PC-9 (cell line): ENCODE measurements at regions not wholly inside any gene's neighbourhood (a gene's known extent, or its start where the extent isn't known, plus 50 kb on each side); places are given as distances from the start of the nearest gene placed in this dataset.

Experiments
- BruUV-seq: library from RNA; stranded (reverse); fragments of 400-500 nt; replicated peaks from 2 replicates; lab custom pipeline; 2021; lab: Mats Ljungman, UMichigan
- CTCF ChIA-PET: fragments of 300-600 bp; sonication (Branson Sonifier 250); formaldehyde crosslinking; loops from one replicate; lab custom pipeline; 2022; ENCODE audit warnings: antibody characterized with exemption; lab: Charles Lee
- POLR2A ChIA-PET: fragments of 300-600 bp; sonication (Branson Sonifier 250); formaldehyde crosslinking; loops from one replicate; lab custom pipeline; 2022; ENCODE audit warnings: antibody characterized with exemption; ENCODE audit not compliant: unreplicated experiment; lab: Charles Lee
- DNase-seq, 2 experiments: peaks; one replicate each; pipeline versions ENCODE4 v3.0.0 to v3.0.0-alpha.2; 2015 to 2022; ENCODE audit warnings: mixed read lengths in 1 of 2
- H2AFZ ChIP-seq: fragments of 200-600 bp; sonication (generic); 2 replicates; pipeline ENCODE4 v1.8.1; 2017; ENCODE audit warnings: antibody characterized with exemption
- H3F3A ChIP-seq: fragments of 200-600 bp; sonication (generic); 2 replicates; pipeline ENCODE4 v1.8.1; 2017; ENCODE audit warnings: antibody characterized with exemption, mild to moderate bottlenecking, low read depth; ENCODE audit not compliant: insufficient read depth
- H3K27ac ChIP-seq: fragments of 200-600 bp; sonication (generic); 2 replicates; pipeline ENCODE4 v1.6.1; 2016; ENCODE audit warnings: mixed run types
- H3K27me3 ChIP-seq: fragments of 200-600 bp; sonication (generic); 2 replicates; pipeline ENCODE4 v1.6.1; 2016; ENCODE audit warnings: low read depth, mixed run types; ENCODE audit not compliant: insufficient read depth
- H3K36me3 ChIP-seq: fragments of 200-600 bp; sonication (generic); 2 replicates; pipeline ENCODE4 v1.6.1; 2016; ENCODE audit warnings: low read depth, mixed run types
- H3K4me1 ChIP-seq: fragments of 200-600 bp; sonication (generic); replicated peaks from 2 replicates; pipeline ENCODE4 v1.6.1; 2016; ENCODE audit warnings: mixed run types; ENCODE audit not compliant: insufficient read depth
- H3K4me2 ChIP-seq: fragments of 200-600 bp; sonication (generic); 2 replicates; pipeline ENCODE4 v1.6.1; 2017; ENCODE audit warnings: mixed run types
- H3K4me3 ChIP-seq: fragments of 200-600 bp; sonication (generic); 2 replicates; pipeline ENCODE4 v1.6.1; 2016; ENCODE audit warnings: mixed run types
- H3K79me2 ChIP-seq: fragments of 200-600 bp; sonication (generic); 2 replicates; pipeline ENCODE4 v1.6.1; 2017; ENCODE audit warnings: low read depth, mixed run types
- H3K9me2 ChIP-seq: fragments of 200-600 bp; sonication (generic); 2 replicates; pipeline ENCODE4 v1.8.1; 2017; ENCODE audit warnings: mild to moderate bottlenecking; ENCODE audit not compliant: insufficient read depth
- H3K9me3 ChIP-seq: fragments of 200-600 bp; sonication (generic); 2 replicates; pipeline ENCODE4 v1.8.1; 2016; ENCODE audit warnings: low read depth; ENCODE audit not compliant: insufficient read depth
- H4K20me1 ChIP-seq: fragments of 200-600 bp; sonication (generic); 2 replicates; pipeline ENCODE4 v1.8.1; 2017; ENCODE audit not compliant: insufficient read depth
- EZH2 ChIP-seq: fragments of 200-600 bp; sonication (generic); IDR thresholded peaks from 2 replicates; pipeline ENCODE4 v1.8.0; 2017; ENCODE audit warnings: antibody characterized with exemption, low read depth
- intact Hi-C: fragments of 100-400 bp; cut with micrococcal nuclease; formaldehyde crosslinking; loops from one replicate; pipeline ENCODE4 v1.10.0; 2022; ENCODE audit not compliant: unreplicated experiment
- TF ChIP-seq, protein P1 (sequence below): fragments of 200-600 bp; sonication (generic); conservative IDR thresholded peaks from 2 replicates; pipeline ENCODE4 v1.6.1; 2017; ENCODE audit warnings: mixed run types, antibody characterized with exemption, mild to moderate bottlenecking, moderate library complexity

DNA sequence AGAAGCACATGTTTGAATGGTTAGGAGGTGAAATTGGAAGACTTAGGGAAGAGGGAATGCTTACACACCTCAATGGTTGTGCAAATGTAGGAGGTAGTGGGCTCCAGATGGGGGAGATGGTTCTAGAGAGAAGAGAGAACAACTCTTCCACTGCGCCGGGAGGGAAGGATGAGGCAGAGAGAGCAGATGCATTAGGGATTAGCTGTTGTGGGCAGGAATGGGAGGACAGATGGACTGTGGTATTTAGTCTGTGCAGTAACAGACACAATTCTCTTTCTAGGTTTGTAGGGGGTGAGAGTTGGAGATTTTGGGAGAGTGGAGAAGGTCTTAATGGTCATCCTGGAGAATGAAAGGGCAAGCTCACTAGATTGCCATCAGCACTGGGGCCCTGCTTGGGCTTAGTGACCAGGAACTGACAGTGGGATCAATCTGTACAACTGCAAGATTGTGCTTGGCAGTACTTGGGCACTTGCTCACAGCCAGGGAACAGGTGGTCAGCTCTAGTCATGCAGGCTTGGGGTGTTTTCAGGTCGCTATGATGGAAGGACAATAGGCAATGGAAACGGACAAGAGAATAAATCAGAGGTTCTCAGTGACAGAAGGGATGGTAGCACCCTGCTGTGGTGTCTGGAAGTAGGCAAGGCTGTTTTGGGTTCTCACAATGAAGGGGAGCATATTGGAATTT, 182.0 kb upstream of the MYLIP start:
- no peak overlapping the region for H3K4me2 ChIP-seq
- peaks cover 3% of the 10 kb centered on the region; the same call in 1 of the 2 replicates for H4K20me1 ChIP-seq
- peaks cover 69% of the 10 kb centered on the region for H3K27me3 ChIP-seq
- no TSS peak for BruUV-seq
- no peak for DNase-seq
- no peak overlapping the region for H2AFZ ChIP-seq
- no peaks in the 10 kb centered on the region for H3K4me1 ChIP-seq
- no peaks in the 10 kb centered on the region for H3K79me2 ChIP-seq
- no peaks in the 10 kb centered on the region for H3K9me2 ChIP-seq
- TF ChIP-seq, protein P1, sequence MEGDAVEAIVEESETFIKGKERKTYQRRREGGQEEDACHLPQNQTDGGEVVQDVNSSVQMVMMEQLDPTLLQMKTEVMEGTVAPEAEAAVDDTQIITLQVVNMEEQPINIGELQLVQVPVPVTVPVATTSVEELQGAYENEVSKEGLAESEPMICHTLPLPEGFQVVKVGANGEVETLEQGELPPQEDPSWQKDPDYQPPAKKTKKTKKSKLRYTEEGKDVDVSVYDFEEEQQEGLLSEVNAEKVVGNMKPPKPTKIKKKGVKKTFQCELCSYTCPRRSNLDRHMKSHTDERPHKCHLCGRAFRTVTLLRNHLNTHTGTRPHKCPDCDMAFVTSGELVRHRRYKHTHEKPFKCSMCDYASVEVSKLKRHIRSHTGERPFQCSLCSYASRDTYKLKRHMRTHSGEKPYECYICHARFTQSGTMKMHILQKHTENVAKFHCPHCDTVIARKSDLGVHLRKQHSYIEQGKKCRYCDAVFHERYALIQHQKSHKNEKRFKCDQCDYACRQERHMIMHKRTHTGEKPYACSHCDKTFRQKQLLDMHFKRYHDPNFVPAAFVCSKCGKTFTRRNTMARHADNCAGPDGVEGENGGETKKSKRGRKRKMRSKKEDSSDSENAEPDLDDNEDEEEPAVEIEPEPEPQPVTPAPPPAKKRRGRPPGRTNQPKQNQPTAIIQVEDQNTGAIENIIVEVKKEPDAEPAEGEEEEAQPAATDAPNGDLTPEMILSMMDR = no peak
- TF ChIP-seq EZH2 = no peak
- H3F3A ChIP-seq = no peaks in the 10 kb centered on the region
- ChIA-PET POLR2A (no interaction called here), CTCF (no interaction called here)
- intact Hi-C loops = no loop called here
- no peaks in the 10 kb centered on the region for H3K36me3 ChIP-seq
- no peaks in the 10 kb centered on the region; the same call in 1 of the 2 replicates for H3K9me3 ChIP-seq
- H3K4me3 ChIP-seq = no peak overlapping the region
- H3K27ac ChIP-seq = no peak overlapping the region

DNA sequence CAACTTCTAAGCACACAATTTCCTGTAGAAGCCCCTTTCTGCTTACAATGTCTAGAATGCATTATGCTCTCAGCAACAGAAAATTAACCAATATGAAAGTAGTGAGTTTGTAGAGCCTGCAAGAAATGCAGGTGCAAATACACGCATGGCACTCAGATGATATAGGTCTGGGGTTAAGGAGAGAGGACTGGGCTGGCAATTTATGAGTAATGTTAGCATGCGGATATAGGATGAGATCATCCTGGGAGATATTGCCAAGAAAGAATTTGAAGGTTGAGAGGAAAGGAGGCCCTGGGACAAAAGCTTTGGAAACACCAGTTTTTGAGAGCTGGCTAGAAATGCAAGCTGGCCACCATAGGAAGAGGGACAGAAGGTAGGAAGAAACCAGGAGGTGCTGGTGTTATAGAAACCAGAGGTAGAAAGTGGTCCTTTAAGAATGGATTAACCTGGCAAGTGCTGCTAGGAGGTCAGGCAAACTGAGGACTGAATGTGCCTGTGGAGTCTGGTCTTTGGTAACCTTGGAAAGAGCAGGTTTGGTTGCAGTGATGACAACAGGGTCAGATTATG, 183.2 kb upstream of the MYLIP start:
- Histone ChIP-seq H4K20me1 (peaks cover 3% of the 10 kb centered on the region; the same call in 1 of the 2 replicates), H3F3A (no peaks in the 10 kb centered on the region), H3K27me3 (peaks cover 77% of the 10 kb centered on the region), H3K4me3 (no peak overlapping the region), H2AFZ (no peak overlapping the region), H3K27ac (no peak overlapping the region), H3K9me3 (no peaks in the 10 kb centered on the region; the same call in 1 of the 2 replicates), H3K4me2 (no peak overlapping the region), H3K79me2 (no peaks in the 10 kb centered on the region), H3K9me2 (no peaks in the 10 kb centered on the region), H3K36me3 (no peaks in the 10 kb centered on the region), H3K4me1 (no peaks in the 10 kb centered on the region)
- TF ChIP-seq, protein P1 = no peak
- TF ChIP-seq EZH2 = no peak
- ChIA-PET POLR2A (no interaction called here), CTCF (no interaction called here)
- DNase-seq = no peak
- intact Hi-C loops = no loop called here
- no TSS peak for BruUV-seq

DNA sequence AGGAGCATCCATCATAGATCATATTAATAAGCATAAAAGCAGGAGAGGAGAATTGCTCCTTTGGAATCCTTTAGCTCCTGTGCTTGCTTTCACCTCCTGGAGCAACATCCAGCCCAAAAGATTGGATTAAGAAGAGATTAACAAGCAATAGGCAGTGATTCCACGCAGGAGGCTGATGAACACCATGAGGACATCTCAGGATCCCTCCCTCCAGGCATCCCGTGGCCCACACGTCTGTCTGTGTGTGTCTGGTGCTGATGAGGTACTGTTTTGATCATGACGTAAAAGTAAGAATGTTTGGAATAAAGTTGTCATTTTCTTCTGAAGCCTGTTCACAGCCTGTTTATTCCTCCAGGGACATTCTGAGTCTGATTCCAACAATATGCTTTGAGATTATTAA, 185.5 kb upstream of the MYLIP start:
- CTCF ChIA-PET = no interaction called here
- peaks cover 3% of the 10 kb centered on the region; the same call in 1 of the 2 replicates for H4K20me1 ChIP-seq
- H3K36me3 ChIP-seq = no peaks in the 10 kb centered on the region
- H3K4me3 ChIP-seq = no peak overlapping the region
- H3K9me3 ChIP-seq = no peaks in the 10 kb centered on the region
- peaks cover 70% of the 10 kb centered on the region for H3K27me3 ChIP-seq
- H3K4me2 ChIP-seq = no peak overlapping the region
- no TSS peak for BruUV-seq
- POLR2A ChIA-PET = no interaction called here
- no peak overlapping the region for H2AFZ ChIP-seq
- no peaks in the 10 kb centered on the region for H3K4me1 ChIP-seq
- no peaks in the 10 kb centered on the region for H3K9me2 ChIP-seq
- intact Hi-C loops = no loop called here
- no peak for TF ChIP-seq EZH2
- TF ChIP-seq, protein P1 = no peak
- no peaks in the 10 kb centered on the region for H3K79me2 ChIP-seq
- DNase-seq = no peak
- no peak overlapping the region for H3K27ac ChIP-seq
- H3F3A ChIP-seq = no peaks in the 10 kb centered on the region
